Neuronal stem cell (in vitro differentiated cells): ENCODE measurements at regions not wholly inside any gene's neighbourhood (a gene's known extent, or its start where the extent isn't known, plus 50 kb on each side); places are given as distances from the start of the nearest gene placed in this dataset.

Experiments used
- DNase-seq: peaks from one replicate; pipeline ENCODE4 v3.0.0-alpha.2; 2013; ENCODE audit warnings: low spot score
- H2AFZ ChIP-seq: one replicate; pipeline ENCODE4 v1.6.1; 2013; ENCODE audit warnings: mild to moderate bottlenecking, low read length, inconsistent platforms
- H2AK5ac ChIP-seq: 2 replicates; pipeline ENCODE4 v1.6.1; 2013; ENCODE audit warnings: low read depth, mild to moderate bottlenecking, inconsistent platforms, low read length, moderate library complexity, mixed read lengths
- H2BK120ac ChIP-seq: 2 replicates; pipeline ENCODE4 v1.6.1; 2013; ENCODE audit warnings: low read depth, mild to moderate bottlenecking, inconsistent platforms, low read length, moderate library complexity, mixed read lengths
- H2BK12ac ChIP-seq: one replicate; pipeline ENCODE4 v1.6.1; 2013; ENCODE audit warnings: low read length, inconsistent platforms
- H2BK15ac ChIP-seq: 2 replicates; pipeline ENCODE4 v1.6.1; 2013; ENCODE audit warnings: mild to moderate bottlenecking, low read length, inconsistent platforms, mixed read lengths
- H2BK5ac ChIP-seq: one replicate; pipeline ENCODE4 v1.6.1; 2013; ENCODE audit warnings: inconsistent platforms, mild to moderate bottlenecking, low read length, moderate library complexity
- H3K14ac ChIP-seq: one replicate; pipeline ENCODE4 v1.6.1; 2013; ENCODE audit warnings: low read length, inconsistent platforms
- H3K18ac ChIP-seq: 2 replicates; pipeline ENCODE4 v1.6.1; 2013; ENCODE audit warnings: low read length, inconsistent platforms
- H3K23ac ChIP-seq: 2 replicates; pipeline ENCODE4 v1.6.1; 2013; ENCODE audit warnings: low read depth, mild to moderate bottlenecking, mixed read lengths, low read length, inconsistent platforms; ENCODE audit not compliant: poor library complexity
- H3K27ac ChIP-seq: replicated peaks from 3 replicates; pipeline ENCODE4 v1.5.1; 2013; ENCODE audit warnings: low read length, inconsistent platforms
- H3K27me3 ChIP-seq, 3 experiments: 2 replicates each; pipeline ENCODE4 v1.6.1; 2013; ENCODE audit warnings: low read length in 3 of 3, mild to moderate bottlenecking in 2 of 3, inconsistent platforms in 1 of 3, low read depth in 1 of 3, mixed read lengths in 1 of 3, moderate library complexity in 1 of 3; ENCODE audit not compliant: control insufficient read depth in 3 of 3, insufficient read depth in 3 of 3
- H3K36me3 ChIP-seq, 2 donors: replicated peaks in 1 of 2; 2 replicates each; pipeline ENCODE4 v1.6.1; 2013; ENCODE audit warnings: low read length in 2 of 2; ENCODE audit not compliant: control insufficient read depth in 2 of 2, insufficient read depth in 2 of 2
- H3K4ac ChIP-seq: 2 replicates; pipeline ENCODE4 v1.6.1; 2013; ENCODE audit warnings: inconsistent platforms, mild to moderate bottlenecking, low read length, moderate library complexity
- H3K4me1 ChIP-seq, 2 donors: 1 replicate in 1 of 2; 2 replicates in 1 of 2; pipeline ENCODE4 v1.6.1; 2013; ENCODE audit warnings: low read length in 2 of 2, low read depth in 1 of 2; ENCODE audit not compliant: control insufficient read depth in 2 of 2, insufficient read depth in 1 of 2
- H3K4me2 ChIP-seq: one replicate; pipeline ENCODE4 v1.6.1; 2013; ENCODE audit warnings: mild to moderate bottlenecking, low read length, inconsistent platforms; ENCODE audit not compliant: insufficient read depth, poor library complexity, severe bottlenecking
- H3K4me3 ChIP-seq, 2 donors: 2 replicates each; pipeline ENCODE4 v1.5.1; 2013; ENCODE audit warnings: low read length in 2 of 2, mild to moderate bottlenecking in 2 of 2, inconsistent platforms in 1 of 2, moderate library complexity in 1 of 2
- H3K79me1 ChIP-seq: one replicate; pipeline ENCODE4 v1.6.1; 2013; ENCODE audit warnings: low read depth, mild to moderate bottlenecking, inconsistent platforms, low read length, moderate library complexity
- H3K9ac ChIP-seq: one replicate; pipeline ENCODE4 v1.6.1; 2013; ENCODE audit warnings: mild to moderate bottlenecking, low read depth, low read length, inconsistent platforms; ENCODE audit not compliant: poor library complexity
- H3K9me3 ChIP-seq, 2 donors: replicated peaks in 1 of 2; 2 replicates each; pipeline versions ENCODE3 to v1.6.1; 2013; ENCODE audit warnings: low read length in 2 of 2, mild to moderate bottlenecking in 2 of 2, inconsistent platforms in 1 of 2, low read depth in 1 of 2, mixed read lengths in 1 of 2, moderate library complexity in 1 of 2; ENCODE audit not compliant: control insufficient read depth in 2 of 2, insufficient read depth in 1 of 2
- H4K8ac ChIP-seq: one replicate; pipeline ENCODE4 v1.6.1; 2013; ENCODE audit warnings: low read depth, mild to moderate bottlenecking, inconsistent platforms, low read length, moderate library complexity
- H4K91ac ChIP-seq: one replicate; pipeline ENCODE4 v1.6.1; 2013; ENCODE audit warnings: low read length, low read depth, mild to moderate bottlenecking, inconsistent platforms; ENCODE audit not compliant: poor library complexity
- WGBS, 2 donors: extraction: QIAGEN DNeasy Blood & Tissue Kit; methylation state at CpG; one replicate each; pipeline ENCODE4 v1.1.7; 2013; ENCODE audit warnings: missing lambda C conversion rate in 2 of 2, mixed read lengths in 1 of 2; ENCODE audit not compliant: insufficient read length in 2 of 2, insufficient replicate concordance in 1 of 2; ENCODE audit errors: extremely low coverage in 2 of 2; 5-methylcytosine and 5-hydroxymethylcytosine counted together

DNA sequence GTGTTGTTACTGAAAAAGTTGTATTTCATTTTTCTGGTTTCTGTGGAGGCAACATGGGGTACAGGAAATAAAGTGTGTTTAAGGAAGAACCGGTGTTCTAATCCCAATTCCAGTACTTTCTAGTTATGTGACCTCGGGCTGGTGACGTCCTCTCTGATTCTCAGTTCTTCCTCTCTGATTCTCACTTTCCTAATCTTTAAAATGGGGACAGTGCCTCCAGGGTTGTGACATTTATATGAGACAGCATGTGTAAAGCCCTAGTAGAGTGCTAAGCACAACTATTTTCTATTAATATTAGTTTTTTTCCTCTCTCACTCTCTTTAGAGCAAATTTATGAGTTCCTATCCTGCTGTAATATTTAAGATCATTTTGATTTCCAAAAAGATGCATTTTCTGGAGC, 50.9 kb upstream of the PTPDC1 start:
- Histone ChIP-seq H2AK5ac (no peak overlapping the region), H2BK12ac (no peak overlapping the region), H4K8ac (no peak overlapping the region), H3K9me3 (peaks cover 3 to 6% of the 10 kb centered on the region in 2 donors), H3K4me2 (no peak overlapping the region), H3K36me3 (no peaks in the 10 kb centered on the region), H2BK5ac (no peak overlapping the region), H3K79me1 (no peaks in the 10 kb centered on the region), H3K18ac (no peak overlapping the region), H2BK15ac (no peak overlapping the region), H2BK120ac (no peak overlapping the region), H3K27ac (no peak overlapping the region), H3K4me1 (peaks cover 0 to 3% of the 10 kb centered on the region in 2 donors), H2AFZ (no peak overlapping the region), H3K4me3 (no peak overlapping the region), H3K4ac (no peak overlapping the region), H3K14ac (no peak overlapping the region), H3K23ac (no peak overlapping the region), H3K27me3 (peaks cover 0 to 5% (median 0%) of the 10 kb centered on the region in 3 experiments), H3K9ac (no peak overlapping the region), H4K91ac (no peak overlapping the region)
- no CpG with 5 or more reads among the region's 3 CpGs for WGBS, 2 donors
- DNase-seq = no peak

DNA sequence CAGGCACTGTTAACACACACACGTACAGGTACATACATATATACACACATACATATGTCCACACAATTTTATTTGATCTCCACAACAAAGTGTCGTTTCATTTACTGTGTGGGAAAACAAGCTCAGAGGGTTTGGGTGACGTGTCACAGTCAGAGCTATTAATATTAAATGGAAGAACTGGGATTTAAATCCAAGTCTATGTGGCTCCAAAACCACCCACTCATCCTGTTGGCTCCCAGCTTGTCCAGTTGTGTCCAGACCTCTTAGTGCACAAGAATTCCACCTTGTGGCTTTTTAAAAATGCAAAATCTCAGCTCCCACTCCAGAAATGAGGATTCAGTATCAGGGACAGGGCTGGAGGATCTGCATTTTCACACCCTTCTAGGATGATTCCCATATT, 52.3 kb upstream of the PTPDC1 start:
- H2AFZ ChIP-seq = no peak overlapping the region
- no peak overlapping the region for H3K4me2 ChIP-seq
- H3K4me1 ChIP-seq = peaks cover 0 to 3% of the 10 kb centered on the region in 2 donors
- no peak overlapping the region for H2BK5ac ChIP-seq
- H3K27me3 ChIP-seq = peaks cover 0 to 5% (median 0%) of the 10 kb centered on the region in 3 experiments
- no peak overlapping the region for H3K4ac ChIP-seq
- H2BK12ac ChIP-seq = no peak overlapping the region
- H3K14ac ChIP-seq = no peak overlapping the region
- no peak overlapping the region for H3K23ac ChIP-seq
- no peak overlapping the region for H3K4me3 ChIP-seq
- H3K36me3 ChIP-seq = no peaks in the 10 kb centered on the region
- H3K27ac ChIP-seq = no peak overlapping the region
- H2BK120ac ChIP-seq = no peak overlapping the region
- H4K8ac ChIP-seq = no peak overlapping the region
- peaks cover 3 to 7% of the 10 kb centered on the region in 2 donors for H3K9me3 ChIP-seq
- H2BK15ac ChIP-seq = no peak overlapping the region
- H3K9ac ChIP-seq = no peak overlapping the region
- no CpG with 5 or more reads among the region's 3 CpGs for WGBS, 2 donors
- no peak overlapping the region for H4K91ac ChIP-seq
- no peaks in the 10 kb centered on the region for H3K79me1 ChIP-seq
- DNase-seq = no peak
- H2AK5ac ChIP-seq = no peak overlapping the region
- H3K18ac ChIP-seq = no peak overlapping the region

DNA sequence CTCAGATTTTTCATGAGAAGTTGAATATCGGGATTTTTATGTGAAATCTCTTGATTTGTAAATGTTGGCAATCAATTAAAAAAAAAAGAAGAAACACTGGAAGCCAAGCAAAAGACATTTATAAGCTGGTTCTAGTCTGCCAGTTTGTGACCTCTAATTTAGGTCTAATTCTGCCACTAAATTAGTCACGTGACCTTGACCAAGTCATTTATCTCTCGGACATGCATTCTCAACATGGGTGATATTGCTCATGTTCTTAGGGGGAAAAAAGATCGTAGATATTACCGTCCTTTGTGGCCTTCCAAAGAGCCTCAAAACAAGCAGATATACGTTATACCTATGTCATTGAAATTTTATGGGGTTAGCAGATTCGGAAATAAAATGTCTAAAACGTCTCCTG, 52.9 kb upstream of the PTPDC1 start:
- Histone ChIP-seq H3K23ac (no peak overlapping the region), H3K9me3 (peaks cover 3 to 7% of the 10 kb centered on the region in 2 donors), H3K79me1 (no peaks in the 10 kb centered on the region), H3K4me3 (peak overlapping the region; percentile 91 to 96), H3K27ac (no peak overlapping the region), H3K27me3 (peaks cover 0 to 5% (median 0%) of the 10 kb centered on the region in 3 experiments), H2BK5ac (no peak overlapping the region), H2BK15ac (no peak overlapping the region), H2BK120ac (no peak overlapping the region), H3K4me1 (peaks cover 0 to 3% of the 10 kb centered on the region in 2 donors), H4K8ac (no peak overlapping the region), H3K18ac (no peak overlapping the region), H3K14ac (no peak overlapping the region), H2AFZ (peak overlapping the region; percentile 95), H2BK12ac (no peak overlapping the region), H2AK5ac (no peak overlapping the region), H3K9ac (no peak overlapping the region), H3K36me3 (no peaks in the 10 kb centered on the region), H4K91ac (no peak overlapping the region), H3K4ac (no peak overlapping the region), H3K4me2 (peak overlapping the region; percentile 79)
- DNase-seq = no peak
- WGBS, 2 donors = no CpG with 5 or more reads among the region's 8 CpGs

DNA sequence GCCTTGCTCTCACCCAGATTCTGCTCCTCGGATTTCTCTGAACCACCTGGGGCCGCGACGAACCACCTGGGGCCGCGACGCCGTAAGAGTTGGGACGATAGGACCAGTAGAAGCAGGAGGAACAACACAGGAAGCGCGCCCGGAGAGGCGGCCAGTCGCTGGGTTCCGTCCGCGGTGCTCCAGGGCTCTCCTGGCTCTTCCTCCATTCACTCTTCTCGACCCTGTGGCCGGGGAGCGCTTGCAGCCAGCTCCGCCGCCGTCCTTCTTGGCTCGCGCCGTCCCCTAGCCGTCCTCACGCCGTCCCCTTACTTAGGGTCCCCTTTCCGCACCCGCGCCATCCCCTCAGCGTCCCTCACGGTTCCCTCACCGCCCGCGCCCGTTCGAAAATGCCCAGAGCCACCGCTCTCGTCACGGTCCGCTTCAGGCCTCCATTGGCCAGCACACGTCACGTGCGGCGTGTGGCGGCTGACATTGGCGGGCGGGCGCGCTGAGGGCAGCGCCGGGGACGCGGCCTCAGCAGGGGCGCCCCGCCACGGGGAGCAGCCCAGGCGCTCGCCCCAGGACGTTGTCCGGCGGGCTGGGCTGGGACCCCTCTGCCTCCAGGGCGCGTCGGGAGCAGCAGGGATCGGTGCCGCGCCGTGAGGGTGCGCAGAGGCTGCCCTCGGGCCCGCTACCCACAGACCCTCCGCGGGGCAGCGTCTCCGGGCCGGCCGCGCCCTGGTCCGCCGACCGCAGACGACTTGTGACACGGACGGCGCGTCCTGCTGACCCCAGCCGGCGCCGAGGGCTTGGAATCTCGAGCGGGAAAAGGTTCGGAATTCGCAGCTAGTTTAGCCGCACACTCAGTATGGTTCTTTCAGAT, 53.7 kb upstream of the PTPDC1 start:
- Histone ChIP-seq H4K91ac (peak overlapping the region; percentile 22), H3K27me3 (peaks cover 0 to 5% (median 0%) of the 10 kb centered on the region in 3 experiments), H3K36me3 (no peaks in the 10 kb centered on the region), H2BK12ac (no peak overlapping the region), H3K9me3 (peaks cover 6 to 7% of the 10 kb centered on the region in 2 donors), H2BK15ac (no peak overlapping the region), H3K4me1 (peaks cover 0 to 3% of the 10 kb centered on the region in 2 donors), H3K4ac (peak overlapping the region; percentile 8), H3K23ac (peak overlapping the region; percentile 97), H3K18ac (peak overlapping the region; percentile 100), H3K4me2 (peak overlapping the region; percentile 79), H2AK5ac (no peak overlapping the region), H3K27ac (no peak overlapping the region), H2AFZ (peak overlapping the region; percentile 95), H3K79me1 (no peaks in the 10 kb centered on the region), H4K8ac (peak overlapping the region; percentile 19), H2BK120ac (peak overlapping the region; percentile 35), H3K9ac (peak overlapping the region; percentile 86), H2BK5ac (no peak overlapping the region), H3K4me3 (peak overlapping the region; percentile 91 to 96), H3K14ac (peak overlapping the region; percentile 94)
- DNase-seq = peak; percentile 72
- no CpG with 5 or more reads among the region's 97 CpGs for WGBS, 2 donors
